GM18861 (cell line): ENCODE measurements at regions not wholly inside any gene's neighbourhood (a gene's known extent, or its start where the extent isn't known, plus 50 kb on each side); places are given as distances from the start of the nearest gene placed in this dataset.
A peak's percentile ranks its signal among the peaks of the same experiment; 100 is the strongest.

Source experiments
- ATAC-seq: cut with Tn5 transposase; IDR thresholded peaks from one replicate; pipeline ENCODE4 v1.9.1; 2021; ENCODE audit not compliant: unreplicated experiment

- no peak for ATAC-seq
Measured at GRCh38 chr6:6781172-6781872, 192.8 kb downstream of the LY86 start.

- no peak for ATAC-seq
Measured at GRCh38 chr6:6781873-6782227, 193.3 kb downstream of the LY86 start.

GRCh38 chr6:6783721-6784120 lies 195.2 kb downstream of the LY86 start:
- ATAC-seq = no peak

GRCh38 chr6:6784514-6785162 lies 196.1 kb downstream of the LY86 start:
- ATAC-seq = no peak

GRCh38 chr6:6785163-6785521 lies 196.6 kb downstream of the LY86 start:
- ATAC-seq = no peak

GRCh38 chr6:6788394-6789032 lies 200.0 kb downstream of the LY86 start:
- ATAC-seq = no peak

GRCh38 chr6:6790393-6790792 lies 201.9 kb downstream of the LY86 start:
- no peak for ATAC-seq

- no peak for ATAC-seq
Measured at GRCh38 chr6:6790891-6791290, 202.4 kb downstream of the LY86 start.

GRCh38 chr6:6793388-6794250 lies 205.1 kb downstream of the LY86 start:
- no peak for ATAC-seq

GRCh38 chr6:6795393-6795792 lies 206.9 kb downstream of the LY86 start:
- ATAC-seq = no peak

GRCh38 chr6:6796818-6797217 lies 208.3 kb downstream of the LY86 start:
- no peak for ATAC-seq

- peak; percentile 36 for ATAC-seq
Measured at GRCh38 chr6:6798448-6798860, 209.9 kb downstream of the LY86 start.

- ATAC-seq = no peak
Measured at GRCh38 chr6:6801005-6801335, 212.4 kb downstream of the LY86 start.

GRCh38 chr6:6801635-6802218 lies 213.2 kb downstream of the LY86 start:
- ATAC-seq = no peak

GRCh38 chr6:6803180-6803977 lies 214.9 kb downstream of the LY86 start:
- peak; percentile 63 for ATAC-seq

GRCh38 chr6:6804843-6805615 lies 216.5 kb downstream of the LY86 start:
- no peak for ATAC-seq

GRCh38 chr6:6806844-6807518 lies 218.5 kb downstream of the LY86 start:
- ATAC-seq = no peak

GRCh38 chr6:6808343-6808742 lies 219.8 kb downstream of the LY86 start:
- no peak for ATAC-seq

- no peak for ATAC-seq
Measured at GRCh38 chr6:6808915-6809314, 220.4 kb downstream of the LY86 start.
